LNCaP clone FGC (cell line): ENCODE measurements at regions not wholly inside any gene's neighbourhood (a gene's known extent, or its start where the extent isn't known, plus 50 kb on each side); places are given as distances from the start of the nearest gene placed in this dataset.

ENCODE experiments used
- DNase-seq: peaks from one replicate; pipeline ENCODE4 v3.0.0-alpha.2; 2011; ENCODE audit warnings: low read depth
- H3K4me3 ChIP-seq: 2 replicates; pipeline ENCODE4 v1.5.1; 2011; ENCODE audit warnings: mild to moderate bottlenecking, low read depth, low read length, control low read depth
- TF ChIP-seq, protein P1 (sequence below): IDR thresholded peaks from 2 replicates; pipeline ENCODE4 v1.5.1; 2012; ENCODE audit warnings: mild to moderate bottlenecking; ENCODE audit not compliant: control insufficient read depth, insufficient read depth; ENCODE audit errors: extremely low read depth

DNA sequence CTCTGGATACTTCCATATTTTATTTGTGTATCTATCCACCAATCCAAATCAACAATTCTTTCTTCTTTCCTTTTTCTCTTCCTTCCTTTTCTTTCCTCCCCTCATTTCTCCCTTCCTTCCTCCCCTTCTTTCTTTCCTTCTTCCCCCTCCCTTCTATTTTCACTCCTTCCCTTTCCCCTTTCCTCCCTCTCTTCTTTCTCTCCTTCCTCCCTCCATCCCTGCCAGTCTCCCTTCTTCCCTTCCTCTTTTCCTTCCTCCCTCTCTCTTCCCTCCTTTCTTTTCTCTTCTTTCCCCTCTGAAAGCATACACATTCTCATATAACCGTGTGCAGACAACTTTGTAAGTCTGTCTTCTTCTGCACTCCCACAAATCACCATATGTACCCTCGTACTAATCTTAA lies 382.3 kb upstream of the MAF start:
- DNase-seq = no peak
- TF ChIP-seq, protein P1, sequence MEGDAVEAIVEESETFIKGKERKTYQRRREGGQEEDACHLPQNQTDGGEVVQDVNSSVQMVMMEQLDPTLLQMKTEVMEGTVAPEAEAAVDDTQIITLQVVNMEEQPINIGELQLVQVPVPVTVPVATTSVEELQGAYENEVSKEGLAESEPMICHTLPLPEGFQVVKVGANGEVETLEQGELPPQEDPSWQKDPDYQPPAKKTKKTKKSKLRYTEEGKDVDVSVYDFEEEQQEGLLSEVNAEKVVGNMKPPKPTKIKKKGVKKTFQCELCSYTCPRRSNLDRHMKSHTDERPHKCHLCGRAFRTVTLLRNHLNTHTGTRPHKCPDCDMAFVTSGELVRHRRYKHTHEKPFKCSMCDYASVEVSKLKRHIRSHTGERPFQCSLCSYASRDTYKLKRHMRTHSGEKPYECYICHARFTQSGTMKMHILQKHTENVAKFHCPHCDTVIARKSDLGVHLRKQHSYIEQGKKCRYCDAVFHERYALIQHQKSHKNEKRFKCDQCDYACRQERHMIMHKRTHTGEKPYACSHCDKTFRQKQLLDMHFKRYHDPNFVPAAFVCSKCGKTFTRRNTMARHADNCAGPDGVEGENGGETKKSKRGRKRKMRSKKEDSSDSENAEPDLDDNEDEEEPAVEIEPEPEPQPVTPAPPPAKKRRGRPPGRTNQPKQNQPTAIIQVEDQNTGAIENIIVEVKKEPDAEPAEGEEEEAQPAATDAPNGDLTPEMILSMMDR = no peak
- H3K4me3 ChIP-seq = no peak overlapping the region

DNA sequence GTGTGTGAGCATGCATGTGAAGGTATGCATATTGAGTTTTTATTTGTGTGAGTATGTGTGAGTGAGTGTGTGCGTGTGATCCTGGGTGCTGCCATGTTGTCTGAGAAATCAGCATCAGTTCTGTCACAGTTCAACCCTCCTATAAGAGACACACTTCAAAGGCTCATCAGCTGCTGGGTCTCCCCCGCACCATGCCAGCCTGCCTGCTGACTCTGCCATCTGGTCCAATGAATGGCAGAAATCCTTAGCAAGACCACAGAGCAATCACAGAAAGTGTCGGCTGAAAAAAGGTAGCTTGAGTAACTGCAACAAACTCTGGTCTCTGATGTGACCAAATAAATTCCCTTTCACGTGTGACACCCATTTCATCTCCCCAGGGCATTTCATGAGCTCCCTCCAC lies 381.8 kb upstream of the MAF start:
- DNase-seq = no peak
- H3K4me3 ChIP-seq = no peak overlapping the region
- TF ChIP-seq, protein P1 = no peak

DNA sequence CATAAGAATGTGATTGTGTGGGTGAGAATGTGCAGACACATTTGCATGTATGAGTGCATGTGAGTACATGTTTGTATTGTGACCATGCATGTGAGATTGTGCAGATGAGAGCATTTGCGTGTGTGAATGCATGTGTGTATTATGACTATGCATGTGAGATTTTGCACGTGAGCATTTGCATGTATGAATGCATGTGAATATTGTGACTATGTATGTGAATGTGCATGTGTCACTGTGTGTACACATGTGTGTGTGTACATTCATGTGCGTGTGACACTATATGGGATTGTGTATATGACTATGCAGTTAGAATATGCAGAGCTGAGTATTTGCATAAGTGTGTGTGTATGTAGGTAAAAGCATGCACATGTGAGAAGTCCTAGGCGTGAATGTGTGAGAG lies 381.3 kb upstream of the MAF start:
- H3K4me3 ChIP-seq = no peak overlapping the region
- no peak for DNase-seq
- TF ChIP-seq, protein P1 = no peak

DNA sequence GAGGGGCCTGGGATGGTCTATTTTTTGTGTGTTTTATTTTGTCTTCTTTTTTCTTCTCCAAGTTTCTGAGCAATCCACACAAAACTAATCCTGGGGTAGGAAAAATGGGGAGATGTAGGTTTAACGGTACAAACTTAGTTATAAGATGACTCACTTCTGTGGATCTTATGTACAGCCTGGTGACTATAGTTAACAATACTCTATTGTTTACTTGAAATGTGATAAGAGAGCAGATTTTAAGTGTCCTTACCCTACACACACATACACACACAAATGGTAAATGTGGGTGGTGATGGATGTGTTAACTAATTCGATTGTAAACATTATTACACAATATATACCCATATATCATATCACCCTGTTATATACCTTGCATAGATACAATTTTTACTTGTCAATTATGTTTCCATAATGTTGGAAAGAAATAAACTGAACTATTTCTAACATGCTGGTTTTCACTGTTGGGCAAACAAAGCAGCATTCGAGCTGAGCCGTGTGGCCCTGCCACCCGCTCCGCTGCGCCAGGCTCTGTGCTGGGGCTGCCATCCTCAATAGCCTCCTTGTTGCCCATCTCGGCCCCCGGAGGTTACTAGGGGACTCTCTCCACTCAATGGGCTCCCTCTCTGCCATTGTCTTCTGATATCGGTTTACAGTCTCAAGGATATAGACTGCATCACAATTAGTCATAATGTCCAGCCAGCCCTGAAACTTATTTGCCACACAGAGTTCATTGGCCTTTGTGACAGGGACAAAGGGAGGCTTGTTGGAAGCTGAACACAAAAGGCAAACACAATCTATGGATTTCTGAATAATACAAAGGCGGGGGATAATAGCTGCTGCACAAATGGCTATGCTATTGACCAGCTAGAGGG lies 380.3 kb upstream of the MAF start:
- DNase-seq = no peak
- TF ChIP-seq, protein P1 = no peak
- H3K4me3 ChIP-seq = no peak overlapping the region

DNA sequence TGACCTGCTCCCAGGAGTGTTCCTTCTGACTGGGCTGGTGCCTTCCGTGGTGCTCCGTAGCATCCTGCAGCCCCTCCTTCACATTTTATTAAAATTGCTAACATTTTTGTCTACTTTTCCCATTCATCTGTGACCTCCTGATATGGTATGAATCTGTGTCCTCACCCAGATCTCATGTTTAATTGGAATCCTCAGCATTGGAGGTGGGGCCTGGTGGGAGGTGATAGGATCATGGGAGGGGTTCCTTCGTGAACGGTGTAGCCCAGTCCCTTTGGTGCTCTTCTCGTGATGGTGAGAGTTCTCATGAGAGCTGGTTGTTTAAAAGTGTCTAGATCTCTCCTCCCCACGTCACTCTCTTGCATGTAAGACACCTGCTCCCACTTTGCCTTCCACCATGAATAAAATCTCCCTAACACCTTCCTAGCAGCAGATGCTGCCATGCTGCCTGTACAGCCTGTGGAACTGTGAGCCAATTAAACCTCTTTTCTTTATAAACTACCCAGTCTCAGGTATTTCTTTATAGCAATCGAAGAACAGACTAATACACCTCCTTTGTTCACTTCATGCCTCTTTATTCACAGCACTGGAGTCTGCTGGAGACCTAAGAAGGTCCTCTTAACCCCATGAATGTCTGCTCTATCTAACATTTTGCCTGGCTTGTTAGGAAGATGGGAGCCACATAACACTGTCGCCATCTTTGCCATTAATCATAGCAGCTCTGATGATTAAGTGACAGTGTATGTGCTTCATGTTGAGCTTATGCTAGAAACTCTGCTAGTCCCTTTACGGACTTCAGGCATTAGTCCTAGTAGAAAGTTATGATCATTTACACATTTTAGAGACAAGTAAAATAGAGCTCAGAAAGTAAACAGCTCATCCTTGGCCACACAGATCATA lies 377.7 kb upstream of the MAF start:
- DNase-seq = no peak
- no peak overlapping the region for H3K4me3 ChIP-seq
- TF ChIP-seq, protein P1 = no peak

DNA sequence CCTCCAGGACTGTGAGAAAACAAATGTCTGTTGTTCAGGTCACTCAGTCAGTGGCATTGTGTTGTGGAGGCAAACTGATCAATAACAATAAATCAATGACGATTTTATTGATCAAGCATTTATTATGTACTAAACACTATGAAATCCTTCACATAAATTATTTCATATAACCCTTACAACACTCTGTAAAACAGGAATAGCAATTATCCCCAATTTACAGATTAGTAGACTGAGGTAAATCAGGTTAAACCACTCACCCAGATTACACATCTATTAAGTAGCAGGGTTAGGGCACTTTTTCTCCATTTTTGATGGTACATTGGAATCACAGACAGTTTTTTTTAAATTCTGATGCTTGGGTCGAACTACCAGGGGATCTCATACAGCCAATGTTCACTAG lies 372.8 kb upstream of the MAF start:
- no peak for DNase-seq
- no peak overlapping the region for H3K4me3 ChIP-seq
- TF ChIP-seq, protein P1 = no peak
